SK-N-SH (cell line): ENCODE measurements at regions not wholly inside any gene's neighbourhood (a gene's known extent, or its start where the extent isn't known, plus 50 kb on each side); places are given as distances from the start of the nearest gene placed in this dataset.

Experiments
- CTCF ChIA-PET: fragments of 300-600, 350-600 bp; formaldehyde crosslinking; extraction: SDS; loops from one replicate; lab custom pipeline; 2021; lab: Yijun Ruan, JAX
- POLR2A ChIA-PET: fragments of 350-600 bp; sonication (Branson Sonifier 250); formaldehyde crosslinking; extraction: SDS; loops from one replicate; lab custom pipeline; 2020; ENCODE audit warnings: antibody characterized with exemption, inconsistent platforms; lab: Yijun Ruan, JAX
- DNase-seq: peaks from one replicate; pipeline ENCODE4 v3.0.0; 2012
- H2AFZ ChIP-seq: fragments of 200-600 bp; sonication (generic); 2 replicates; pipeline ENCODE4 v1.8.1; 2016; ENCODE audit warnings: antibody characterized with exemption, mild to moderate bottlenecking, low read depth
- H3F3A ChIP-seq: fragments of 200-600 bp; sonication (generic); replicated peaks from 2 replicates; pipeline ENCODE3; 2016; ENCODE audit warnings: antibody characterized with exemption, mild to moderate bottlenecking; ENCODE audit not compliant: insufficient read depth
- H3K27ac ChIP-seq, 2 experiments: fragments of 200-500 bp in 1 of 2; fragments of 200-600 bp in 1 of 2; sonication (Bioruptor generic) in 1 of 2; sonication (generic), shearing (Covaris generic) in 1 of 2; 2 replicates each; pipeline versions ENCODE4 v1.5.1 to v1.6.1; 2014 to 2016; ENCODE audit warnings: low read depth in 2 of 2, inconsistent platforms in 1 of 2, low read length in 1 of 2, mild to moderate bottlenecking in 1 of 2, mixed read lengths in 1 of 2
- H3K27me3 ChIP-seq: fragments of 200-600 bp; sonication (generic), shearing (Covaris generic); 2 replicates; pipeline ENCODE4 v1.6.1; 2016; ENCODE audit warnings: mixed run types; ENCODE audit not compliant: insufficient read depth
- H3K36me3 ChIP-seq, 2 experiments: fragments of 200-500 bp in 1 of 2; fragments of 200-600 bp in 1 of 2; sonication (Bioruptor generic) in 1 of 2; sonication (generic) in 1 of 2; replicated peaks in 1 of 2; 2 replicates each; pipeline versions ENCODE3 to v1.5.1; 2014 to 2016; ENCODE audit warnings: low read length in 1 of 2, mild to moderate bottlenecking in 1 of 2; ENCODE audit not compliant: insufficient read depth in 2 of 2, control insufficient read depth in 1 of 2
- H3K4me1 ChIP-seq, 2 experiments: fragments of 200-500 bp in 1 of 2; fragments of 200-600 bp in 1 of 2; sonication (Bioruptor generic) in 1 of 2; sonication (generic), shearing (Covaris generic) in 1 of 2; 2 replicates each; pipeline versions ENCODE4 v1.5.1 to v1.6.1; 2014 to 2016; ENCODE audit warnings: low read depth in 1 of 2, low read length in 1 of 2, mixed run types in 1 of 2; ENCODE audit not compliant: insufficient read depth in 2 of 2, control insufficient read depth in 1 of 2
- H3K4me2 ChIP-seq: fragments of 200-600 bp; sonication (generic), shearing (Covaris generic); 2 replicates; pipeline ENCODE4 v1.6.1; 2017; ENCODE audit warnings: mixed run types
- H3K4me3 ChIP-seq, 2 experiments: fragments of 200-500 bp in 1 of 2; fragments of 200-600 bp in 1 of 2; sonication (Bioruptor generic) in 1 of 2; sonication (generic), shearing (Covaris generic) in 1 of 2; 2 replicates each; pipeline versions ENCODE4 v1.5.1 to v1.8.1; 2014 to 2016; ENCODE audit warnings: low read depth in 2 of 2, inconsistent platforms in 1 of 2, low read length in 1 of 2, mild to moderate bottlenecking in 1 of 2, mixed read lengths in 1 of 2, moderate library complexity in 1 of 2
- H3K79me2 ChIP-seq: fragments of 200-600 bp; sonication (generic); 2 replicates; pipeline ENCODE4 v1.8.1; 2017; ENCODE audit warnings: mild to moderate bottlenecking; ENCODE audit not compliant: insufficient read depth
- H3K9ac ChIP-seq: fragments of 200-600 bp; sonication (generic); 2 replicates; pipeline ENCODE4 v1.6.1; 2017; ENCODE audit warnings: mixed run types
- H3K9me2 ChIP-seq: fragments of 200-600 bp; sonication (generic); 2 replicates; pipeline ENCODE4 v1.6.1; 2017; ENCODE audit warnings: mixed run types
- H3K9me3 ChIP-seq: fragments of 200-600 bp; sonication (generic); 2 replicates; pipeline ENCODE4 v1.6.1; 2017; ENCODE audit warnings: mixed run types, mild to moderate bottlenecking, moderate library complexity
- H4K20me1 ChIP-seq: fragments of 200-600 bp; sonication (generic); 2 replicates; pipeline ENCODE4 v1.6.1; 2017; ENCODE audit warnings: mild to moderate bottlenecking, mixed run types; ENCODE audit not compliant: insufficient read depth
- CHD2 ChIP-seq: fragments of 150-350 bp; IDR thresholded peaks from 2 replicates; pipeline ENCODE4 v1.6.1; 2018; ENCODE audit warnings: low read length; ENCODE audit not compliant: partially characterized antibody
- ELF1 ChIP-seq: IDR thresholded peaks from 2 replicates; pipeline ENCODE4 v1.4.0; 2012
- EZH2phosphoT487 ChIP-seq: fragments of 200-600 bp; sonication (generic); IDR thresholded peaks from 2 replicates; pipeline ENCODE4 v1.6.1; 2017; ENCODE audit warnings: low read depth, mixed run types, mild to moderate bottlenecking, antibody characterized with exemption, moderate library complexity, borderline replicate concordance
- GATA2 ChIP-seq: sonication (generic); formaldehyde crosslinking; IDR thresholded peaks from 2 replicates; pipeline ENCODE4 v1.5.0; 2020; ENCODE audit warnings: mild to moderate bottlenecking, missing genetic modification reagents
- MEF2A ChIP-seq: IDR thresholded peaks from 2 replicates; pipeline ENCODE4 v1.4.0; 2012; ENCODE audit warnings: low read depth, borderline replicate concordance
- MXI1 ChIP-seq: IDR thresholded peaks from 2 replicates; pipeline ENCODE4 v1.6.1; 2012; ENCODE audit warnings: mild to moderate bottlenecking, low read depth, low read length, improper control_type of control experiment
- NFIC ChIP-seq: IDR thresholded peaks from 2 replicates; pipeline ENCODE4 v1.4.0; 2012; ENCODE audit warnings: borderline replicate concordance
- POLR2AphosphoS5 ChIP-seq: IDR thresholded peaks from 2 replicates; pipeline ENCODE4 v1.6.1; 2012; ENCODE audit warnings: low read depth, low read length
- RCOR1 ChIP-seq: fragments of 150-350 bp; IDR thresholded peaks from 2 replicates; pipeline ENCODE4 v1.6.1; 2017; ENCODE audit warnings: antibody characterized with exemption, low read length
- RFX5 ChIP-seq: IDR thresholded peaks from 2 replicates; pipeline ENCODE4 v1.6.1; 2012; ENCODE audit warnings: mild to moderate bottlenecking, improper control_type of control experiment, low read length
- RXRA ChIP-seq: IDR thresholded peaks from 2 replicates; pipeline ENCODE4 v1.4.0; 2012; ENCODE audit warnings: low read depth, mild to moderate bottlenecking, borderline replicate concordance
- TEAD4 ChIP-seq: IDR thresholded peaks from 2 replicates; pipeline ENCODE4 v1.4.0; 2012; ENCODE audit warnings: mild to moderate bottlenecking, borderline replicate concordance; ENCODE audit not compliant: insufficient read depth
- YY1 ChIP-seq: IDR thresholded peaks from 2 replicates; pipeline ENCODE4 v1.4.0; 2012; ENCODE audit warnings: low read depth, mild to moderate bottlenecking
- WGBS: methylation state at CpG from one replicate; pipeline ENCODE4 v1.1.6; 2017; ENCODE audit warnings: low lambda C conversion rate; 5-methylcytosine and 5-hydroxymethylcytosine counted together
- TF ChIP-seq, protein P1 (sequence below): fragments of 200-600 bp; sonication (generic); IDR thresholded peaks from 2 replicates; pipeline ENCODE4 v1.6.1; 2017; ENCODE audit warnings: antibody characterized with exemption, mild to moderate bottlenecking, moderate library complexity
- TF ChIP-seq, protein P2 (sequence below): IDR thresholded peaks from 2 replicates; pipeline ENCODE4 v1.6.1; 2012; ENCODE audit warnings: mild to moderate bottlenecking, low read depth, low read length, moderate library complexity
- TF ChIP-seq, protein P3 (sequence below): fragments of 150-350 bp; IDR thresholded peaks from 2 replicates; pipeline ENCODE4 v1.6.1; 2017; ENCODE audit warnings: antibody characterized with exemption, low read length, low read depth, borderline replicate concordance

DNA sequence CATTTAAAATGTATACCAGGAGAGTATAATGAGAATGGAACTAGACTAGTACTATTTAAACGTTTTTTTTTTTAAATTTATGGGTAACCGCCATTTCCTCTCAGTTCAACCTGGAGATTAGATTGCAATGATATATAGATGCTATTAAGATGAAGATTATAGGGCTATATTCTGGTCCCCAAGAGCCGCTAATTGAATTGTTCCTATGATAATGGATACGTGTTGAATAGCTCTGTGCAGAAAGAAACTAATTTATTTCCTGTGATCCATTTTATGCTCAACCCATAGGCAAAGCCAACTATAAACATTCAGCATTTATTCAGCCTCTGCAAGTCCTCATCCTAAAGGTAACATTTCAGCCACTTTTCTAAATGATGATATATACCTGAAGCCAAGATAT lies 1595.1 kb upstream of the SEL1L start:
- Histone ChIP-seq H3K36me3 (no peaks in the 10 kb centered on the region), H3K4me2 (no peak overlapping the region), H3K4me3 (no peak overlapping the region), H4K20me1 (no peaks in the 10 kb centered on the region), H3K27me3 (peaks cover 11% of the 10 kb centered on the region; the same call in 1 of the 2 replicates), H3K9me3 (no peaks in the 10 kb centered on the region)
- WGBS: 1% methylated on average over 4 of the region's 4 CpGs
- TF ChIP-seq RXRA (no peak), EZH2phosphoT487 (no peak)
- TF ChIP-seq, protein P1, sequence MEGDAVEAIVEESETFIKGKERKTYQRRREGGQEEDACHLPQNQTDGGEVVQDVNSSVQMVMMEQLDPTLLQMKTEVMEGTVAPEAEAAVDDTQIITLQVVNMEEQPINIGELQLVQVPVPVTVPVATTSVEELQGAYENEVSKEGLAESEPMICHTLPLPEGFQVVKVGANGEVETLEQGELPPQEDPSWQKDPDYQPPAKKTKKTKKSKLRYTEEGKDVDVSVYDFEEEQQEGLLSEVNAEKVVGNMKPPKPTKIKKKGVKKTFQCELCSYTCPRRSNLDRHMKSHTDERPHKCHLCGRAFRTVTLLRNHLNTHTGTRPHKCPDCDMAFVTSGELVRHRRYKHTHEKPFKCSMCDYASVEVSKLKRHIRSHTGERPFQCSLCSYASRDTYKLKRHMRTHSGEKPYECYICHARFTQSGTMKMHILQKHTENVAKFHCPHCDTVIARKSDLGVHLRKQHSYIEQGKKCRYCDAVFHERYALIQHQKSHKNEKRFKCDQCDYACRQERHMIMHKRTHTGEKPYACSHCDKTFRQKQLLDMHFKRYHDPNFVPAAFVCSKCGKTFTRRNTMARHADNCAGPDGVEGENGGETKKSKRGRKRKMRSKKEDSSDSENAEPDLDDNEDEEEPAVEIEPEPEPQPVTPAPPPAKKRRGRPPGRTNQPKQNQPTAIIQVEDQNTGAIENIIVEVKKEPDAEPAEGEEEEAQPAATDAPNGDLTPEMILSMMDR: no peak
- TF ChIP-seq, all 33 proteins: peak for 0
- ChIA-PET POLR2A (no interaction called here), CTCF (interaction anchor here (1.0 kb wide), 1 partner anchor 54 kb away, joined by 4 read pairs; no protein-coding TSS in a partner anchor)
- no peak for DNase-seq
- no peaks in the 10 kb centered on the region for H3K4me1 ChIP-seq
- H3K9me2 ChIP-seq: no peaks in the 10 kb centered on the region
- no peak overlapping the region for H2AFZ ChIP-seq
- no peaks in the 10 kb centered on the region; the same call in 1 of the 2 replicates for H3K79me2 ChIP-seq
- H3K27ac ChIP-seq: no peak overlapping the region
- H3K9ac ChIP-seq: no peak overlapping the region
- no peaks in the 10 kb centered on the region for H3F3A ChIP-seq

DNA sequence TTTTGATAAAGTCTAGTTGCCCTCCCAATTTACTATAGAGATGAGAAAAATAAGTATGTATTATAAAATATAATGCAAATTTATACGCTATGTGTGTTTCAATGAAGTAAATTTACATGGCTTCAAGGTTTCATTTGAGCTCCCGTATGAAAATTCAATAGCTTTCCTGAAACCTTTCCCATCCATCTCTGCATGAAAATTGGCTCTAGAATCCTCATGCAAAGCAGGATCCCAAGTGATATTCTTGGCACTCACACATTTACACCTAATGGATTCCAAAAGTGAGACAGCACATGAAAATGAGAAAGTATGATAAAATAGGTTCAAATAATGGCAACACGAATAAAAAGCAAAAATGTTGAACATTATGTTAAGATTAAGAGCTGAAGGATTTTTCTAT lies 1595.8 kb upstream of the SEL1L start:
- no peak overlapping the region for H2AFZ ChIP-seq
- peaks cover 11% of the 10 kb centered on the region; the same call in 1 of the 2 replicates for H3K27me3 ChIP-seq
- ChIA-PET POLR2A (no interaction called here), CTCF (interaction anchor here (1.0 kb wide), 1 partner anchor 54 kb away, joined by 4 read pairs; no protein-coding TSS in a partner anchor)
- no peak overlapping the region for H3K4me2 ChIP-seq
- H4K20me1 ChIP-seq: no peaks in the 10 kb centered on the region
- no peaks in the 10 kb centered on the region for H3K9me2 ChIP-seq
- no peaks in the 10 kb centered on the region for H3K36me3 ChIP-seq
- H3K9ac ChIP-seq: no peak overlapping the region
- no peak overlapping the region for H3K27ac ChIP-seq
- no peaks in the 10 kb centered on the region for H3K4me1 ChIP-seq
- DNase-seq: no peak
- no peaks in the 10 kb centered on the region for H3F3A ChIP-seq
- H3K79me2 ChIP-seq: no peaks in the 10 kb centered on the region; the same call in 1 of the 2 replicates
- H3K4me3 ChIP-seq: no peak overlapping the region
- 4% methylated on average over 3 of the region's 3 CpGs for WGBS
- no peaks in the 10 kb centered on the region for H3K9me3 ChIP-seq
- TF ChIP-seq NFIC (no peak), MXI1 (no peak), TEAD4 (no peak), YY1 (no peak), ELF1 (no peak), RCOR1 (no peak), POLR2AphosphoS5 (no peak), RFX5 (no peak), MEF2A (no peak), CHD2 (no peak), GATA2 (no peak)
- TF ChIP-seq, protein P2, sequence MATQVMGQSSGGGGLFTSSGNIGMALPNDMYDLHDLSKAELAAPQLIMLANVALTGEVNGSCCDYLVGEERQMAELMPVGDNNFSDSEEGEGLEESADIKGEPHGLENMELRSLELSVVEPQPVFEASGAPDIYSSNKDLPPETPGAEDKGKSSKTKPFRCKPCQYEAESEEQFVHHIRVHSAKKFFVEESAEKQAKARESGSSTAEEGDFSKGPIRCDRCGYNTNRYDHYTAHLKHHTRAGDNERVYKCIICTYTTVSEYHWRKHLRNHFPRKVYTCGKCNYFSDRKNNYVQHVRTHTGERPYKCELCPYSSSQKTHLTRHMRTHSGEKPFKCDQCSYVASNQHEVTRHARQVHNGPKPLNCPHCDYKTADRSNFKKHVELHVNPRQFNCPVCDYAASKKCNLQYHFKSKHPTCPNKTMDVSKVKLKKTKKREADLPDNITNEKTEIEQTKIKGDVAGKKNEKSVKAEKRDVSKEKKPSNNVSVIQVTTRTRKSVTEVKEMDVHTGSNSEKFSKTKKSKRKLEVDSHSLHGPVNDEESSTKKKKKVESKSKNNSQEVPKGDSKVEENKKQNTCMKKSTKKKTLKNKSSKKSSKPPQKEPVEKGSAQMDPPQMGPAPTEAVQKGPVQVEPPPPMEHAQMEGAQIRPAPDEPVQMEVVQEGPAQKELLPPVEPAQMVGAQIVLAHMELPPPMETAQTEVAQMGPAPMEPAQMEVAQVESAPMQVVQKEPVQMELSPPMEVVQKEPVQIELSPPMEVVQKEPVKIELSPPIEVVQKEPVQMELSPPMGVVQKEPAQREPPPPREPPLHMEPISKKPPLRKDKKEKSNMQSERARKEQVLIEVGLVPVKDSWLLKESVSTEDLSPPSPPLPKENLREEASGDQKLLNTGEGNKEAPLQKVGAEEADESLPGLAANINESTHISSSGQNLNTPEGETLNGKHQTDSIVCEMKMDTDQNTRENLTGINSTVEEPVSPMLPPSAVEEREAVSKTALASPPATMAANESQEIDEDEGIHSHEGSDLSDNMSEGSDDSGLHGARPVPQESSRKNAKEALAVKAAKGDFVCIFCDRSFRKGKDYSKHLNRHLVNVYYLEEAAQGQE: no peak
- TF ChIP-seq, protein P3, sequence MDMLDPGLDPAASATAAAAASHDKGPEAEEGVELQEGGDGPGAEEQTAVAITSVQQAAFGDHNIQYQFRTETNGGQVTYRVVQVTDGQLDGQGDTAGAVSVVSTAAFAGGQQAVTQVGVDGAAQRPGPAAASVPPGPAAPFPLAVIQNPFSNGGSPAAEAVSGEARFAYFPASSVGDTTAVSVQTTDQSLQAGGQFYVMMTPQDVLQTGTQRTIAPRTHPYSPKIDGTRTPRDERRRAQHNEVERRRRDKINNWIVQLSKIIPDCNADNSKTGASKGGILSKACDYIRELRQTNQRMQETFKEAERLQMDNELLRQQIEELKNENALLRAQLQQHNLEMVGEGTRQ: no peak
- TF ChIP-seq, protein P1: no peak
